HG02981 (cell line): ENCODE measurements at regions not wholly inside any gene's neighbourhood (a gene's known extent, or its start where the extent isn't known, plus 50 kb on each side); places are given as distances from the start of the nearest gene placed in this dataset.
"Not testable (repeated sequence)": the region's sequence is repeated elsewhere in the genome, so short reads cannot be mapped to it uniquely, and the experiment has no call there.

ENCODE experiments used
- ATAC-seq: cut with Tn5 transposase; IDR thresholded peaks from one replicate; pipeline ENCODE4 v1.9.1; 2021; ENCODE audit warnings: mild to moderate bottlenecking, moderate library complexity; ENCODE audit not compliant: unreplicated experiment

- ATAC-seq = no peak
Measured at GRCh38 chr16:77060614-77061013, 130.4 kb upstream of the MON1B start.

GRCh38 chr16:77062878-77063675 is 127.9 kb upstream of the MON1B start:
- ATAC-seq = no peak

GRCh38 chr16:77063676-77064016 is 127.3 kb upstream of the MON1B start:
- no peak for ATAC-seq

- no peak for ATAC-seq
Measured at GRCh38 chr16:77064037-77064436, 127.0 kb upstream of the MON1B start.

GRCh38 chr16:77066896-77067496 is 124.0 kb upstream of the MON1B start:
- no peak for ATAC-seq

GRCh38 chr16:77067900-77068299 is 123.1 kb upstream of the MON1B start:
- ATAC-seq = no peak

GRCh38 chr16:77068402-77068801 is 122.6 kb upstream of the MON1B start:
- ATAC-seq = no peak

GRCh38 chr16:77069929-77070328 is 121.1 kb upstream of the MON1B start:
- no peak for ATAC-seq

GRCh38 chr16:77070683-77071082 is 120.3 kb upstream of the MON1B start:
- ATAC-seq = no peak

GRCh38 chr16:77076839-77077238 is 114.2 kb upstream of the MON1B start:
- no peak for ATAC-seq

GRCh38 chr16:77077256-77077922 is 113.6 kb upstream of the MON1B start:
- no peak for ATAC-seq

- ATAC-seq = no peak
Measured at GRCh38 chr16:77085981-77086380, 105.0 kb upstream of the MON1B start.

- ATAC-seq = no peak
Measured at GRCh38 chr16:77090062-77090461, 100.9 kb upstream of the MON1B start.

- ATAC-seq = no peak
Measured at GRCh38 chr16:77093309-77093708, 97.7 kb upstream of the MON1B start.

- no peak for ATAC-seq
Measured at GRCh38 chr16:77093999-77094398, 97.0 kb upstream of the MON1B start.

GRCh38 chr16:77111056-77111565 is 79.9 kb upstream of the MON1B start:
- ATAC-seq = no peak

- ATAC-seq = no peak
Measured at GRCh38 chr16:77112746-77113145, 78.2 kb upstream of the MON1B start.

GRCh38 chr16:77113835-77114234 is 77.2 kb upstream of the MON1B start:
- ATAC-seq = no peak

- ATAC-seq = not testable (repeated sequence)
Measured at GRCh38 chr16:77114361-77114760, 76.6 kb upstream of the MON1B start.

- ATAC-seq = no peak
Measured at GRCh38 chr16:77116856-77117255, 74.1 kb upstream of the MON1B start.

GRCh38 chr16:77117707-77118106 is 73.3 kb upstream of the MON1B start:
- ATAC-seq = no peak

- no peak for ATAC-seq
Measured at GRCh38 chr16:77131398-77131797, 59.6 kb upstream of the MON1B start.
